ENCODE measurements at regions not wholly inside any gene's neighbourhood (a gene's known extent, or its start where the extent isn't known, plus 50 kb on each side); places are given as distances from the start of the nearest gene placed in this dataset.
"Not testable (repeated sequence)": the region's sequence is repeated elsewhere in the genome, so short reads cannot be mapped to it uniquely, and the experiment has no call there.

GRCh38 chr10:78339251-78339650 is 305.6 kb downstream of the RPS24 start:
- DNase-seq = peak in 1 of 6 donors; percentile 4
- FAIRE-seq = no peak
- 13 to 15% methylated on average over 4 of the region's 4 CpGs for WGBS, 2 donors

DNA sequence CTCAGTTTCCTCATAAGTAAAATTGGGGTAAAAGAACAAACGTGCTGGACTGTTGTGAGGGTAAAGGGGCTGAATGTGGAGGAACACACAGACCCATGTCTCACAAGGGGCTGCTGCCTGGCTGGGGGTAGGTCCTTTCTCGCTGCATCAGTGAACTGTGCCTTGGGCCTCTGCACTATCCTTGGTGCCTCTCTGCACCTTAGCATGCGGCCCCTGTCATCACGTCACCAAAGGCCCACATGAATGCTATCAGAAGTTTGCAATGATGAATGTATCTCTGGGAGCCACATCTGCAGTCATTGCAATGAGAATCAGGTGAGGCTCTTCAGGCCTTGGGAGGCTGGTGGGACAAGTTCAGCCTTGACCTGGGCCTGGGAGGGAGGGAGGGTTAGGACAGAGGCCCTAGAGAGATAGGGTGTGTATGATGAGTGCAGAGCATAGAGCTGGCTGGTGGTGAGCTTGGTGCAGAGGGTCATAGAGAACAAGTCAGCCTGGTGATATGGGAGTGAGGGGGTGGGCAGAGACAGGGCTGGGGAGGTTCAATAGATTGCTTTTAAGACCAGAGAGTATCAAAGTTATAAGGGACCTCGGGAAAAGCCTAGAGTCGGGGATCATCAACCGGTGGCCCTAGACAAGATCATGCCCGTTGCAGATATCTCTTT is 308.4 kb downstream of the RPS24 start:
- no peak for FAIRE-seq
- TF ChIP-seq CTCF (IDR thresholded peaks at IDR 0.05) = no peak
- 83 to 94% methylated on average over 8 of the region's 8 CpGs for WGBS, 2 donors

More at GRCh38 chr10:78339251-78339650, 305.6 kb downstream of the RPS24 start:
- Histone ChIP-seq H3K36me3 (no peaks in the 10 kb centered on the region), H3K27ac (no peak overlapping the region), H3K9me3 (no peaks in the 10 kb centered on the region), H3K4me1 (no peaks in the 10 kb centered on the region), H3K4me3 (no peak overlapping the region), H3K27me3 (no peaks in the 10 kb centered on the region)
- no peak for TF ChIP-seq CTCF (IDR thresholded peaks at IDR 0.05)
- ATAC-seq = no peak
- intact Hi-C loops (cut with DNase I) = no loop called here

GRCh38 chr10:78342827-78343653 is 309.4 kb downstream of the RPS24 start:
- ATAC-seq = no peak
- DNase-seq = peak in 3 of 6 donors; percentile 3 to 13 (median 5)
- H3K4me3 ChIP-seq = no peak overlapping the region
- intact Hi-C loops (cut with DNase I) = no loop called here
- no peaks in the 10 kb centered on the region for H3K4me1 ChIP-seq
- no peak overlapping the region for H3K27ac ChIP-seq
- peaks cover 0 to 4% (median 0%) of the 10 kb centered on the region in 4 donors for H3K27me3 ChIP-seq
- 68 to 77% methylated on average over 11 of the region's 11 CpGs for WGBS, 2 donors
- no peak for TF ChIP-seq CTCF (IDR thresholded peaks at IDR 0.05)
- no peaks in the 10 kb centered on the region for H3K9me3 ChIP-seq
- H3K36me3 ChIP-seq = no peaks in the 10 kb centered on the region
- FAIRE-seq = no peak

More for the DNA sequence above, 308.4 kb downstream of the RPS24 start:
- H3K27ac ChIP-seq = no peak overlapping the region
- no peak for ATAC-seq
- no peaks in the 10 kb centered on the region for H3K4me1 ChIP-seq
- H3K9me3 ChIP-seq = no peaks in the 10 kb centered on the region
- DNase-seq = peak in 3 of 6 donors; percentile 3 to 11 (median 3)
- H3K36me3 ChIP-seq = no peaks in the 10 kb centered on the region
- H3K27me3 ChIP-seq = peaks cover 0 to 4% (median 0%) of the 10 kb centered on the region in 4 donors
- H3K4me3 ChIP-seq = no peak overlapping the region
- intact Hi-C loops (cut with DNase I) = no loop called here

DNA sequence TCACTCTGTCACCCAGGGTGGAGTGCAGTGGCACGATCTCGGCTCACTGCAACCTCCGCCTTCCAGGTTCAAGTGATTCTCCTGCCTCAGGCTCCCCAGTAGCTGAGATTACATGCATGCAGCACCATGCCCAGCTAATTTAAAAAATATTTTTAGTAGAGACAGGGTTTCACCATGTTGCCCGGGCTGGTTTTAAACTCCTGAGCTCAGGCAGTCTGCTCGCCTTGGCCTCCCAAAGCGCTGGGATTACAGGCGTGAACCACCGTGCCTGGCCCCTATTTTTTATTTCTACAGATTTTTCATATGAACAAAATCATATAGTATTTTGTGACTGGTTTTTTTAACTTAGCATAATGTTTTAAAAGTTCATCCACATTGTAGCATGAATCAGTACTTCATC is 310.6 kb downstream of the RPS24 start:
- H3K4me1 ChIP-seq; H3K27ac ChIP-seq; intact Hi-C loops (cut with DNase I); H3K4me3 ChIP-seq; FAIRE-seq; H3K36me3 ChIP-seq; ATAC-seq; H3K9me3 ChIP-seq; H3K27me3 ChIP-seq: not testable (repeated sequence)
- peak in 2 of 6 donors; percentile 5 to 9 for DNase-seq
- 88 to 89% methylated on average over 8 of the region's 8 CpGs for WGBS, 2 donors

- H3K9me3 ChIP-seq; H3K36me3 ChIP-seq; H3K27ac ChIP-seq; H3K4me3 ChIP-seq; ATAC-seq; H3K27me3 ChIP-seq; intact Hi-C loops (cut with DNase I); H3K4me1 ChIP-seq; FAIRE-seq: not testable (repeated sequence)
- WGBS, 2 donors = 80 to 81% methylated on average over 3 of the region's 3 CpGs
- peak in 2 of 6 donors; percentile 1 to 3 for DNase-seq
Measured at GRCh38 chr10:78345515-78345914, 311.9 kb downstream of the RPS24 start.

All from pancreas (tissue), 10 donors.